Smooth muscle cell (in vitro differentiated cells): ENCODE measurements at regions not wholly inside any gene's neighbourhood (a gene's known extent, or its start where the extent isn't known, plus 50 kb on each side); places are given as distances from the start of the nearest gene placed in this dataset. TPM values are rescaled to one million over a fixed set of nuclear protein-coding genes. Genes with fewer than 3 reads are reported as not detected.

Experiments
- DNase-seq: peaks from one replicate; lab custom pipeline; 2025; ENCODE audit not compliant: unreplicated experiment; lab: John Stamatoyannopoulos, UW
- H2AFZ ChIP-seq: fragments of 200-600 bp; sonication (generic); 2 replicates; pipeline ENCODE4 v1.6.0; 2016; ENCODE audit warnings: antibody characterized with exemption, low read depth, mild to moderate bottlenecking
- H3F3A ChIP-seq: fragments of 200-600 bp; sonication (generic); 2 replicates; pipeline ENCODE4 v1.6.0; 2017; ENCODE audit warnings: antibody characterized with exemption, low read depth
- H3K27ac ChIP-seq: fragments of 200-600 bp; sonication (generic); 2 replicates; pipeline ENCODE4 v1.5.1; 2016; ENCODE audit warnings: low read depth, mild to moderate bottlenecking
- H3K27me3 ChIP-seq: fragments of 200-600 bp; sonication (generic); 2 replicates; pipeline ENCODE4 v1.6.1; 2016; ENCODE audit warnings: low read depth, mild to moderate bottlenecking
- H3K36me3 ChIP-seq: fragments of 200-600 bp; sonication (generic); 2 replicates; pipeline ENCODE4 v1.5.1; 2016; ENCODE audit warnings: low read depth
- H3K4me1 ChIP-seq: fragments of 200-600 bp; sonication (generic); 2 replicates; pipeline ENCODE4 v1.5.1; 2016; ENCODE audit warnings: low read depth
- H3K4me2 ChIP-seq: fragments of 200-600 bp; sonication (generic); 2 replicates; pipeline ENCODE4 v1.6.0; 2016; ENCODE audit warnings: mild to moderate bottlenecking
- H3K4me3 ChIP-seq: fragments of 200-600 bp; sonication (generic); 2 replicates; pipeline ENCODE4 v1.5.1; 2016; ENCODE audit warnings: mild to moderate bottlenecking
- H3K79me2 ChIP-seq: fragments of 200-600 bp; sonication (generic); 2 replicates; pipeline ENCODE4 v1.6.0; 2016; ENCODE audit warnings: low read depth, mild to moderate bottlenecking
- H3K9ac ChIP-seq: fragments of 200-600 bp; sonication (generic); 2 replicates; pipeline ENCODE4 v1.6.0; 2016; ENCODE audit warnings: low read depth
- H3K9me3 ChIP-seq: fragments of 200-600 bp; sonication (generic); replicated peaks from 2 replicates; pipeline ENCODE4 v1.5.1; 2016; ENCODE audit warnings: low read depth
- H4K20me1 ChIP-seq: fragments of 200-600 bp; sonication (generic); 2 replicates; pipeline ENCODE4 v1.6.0; 2016; ENCODE audit warnings: low read depth
- WGBS: methylation state at CpG from one replicate; pipeline ENCODE4 v1.1.7; 2016; ENCODE audit warnings: low lambda C conversion rate; 5-methylcytosine and 5-hydroxymethylcytosine counted together
- microRNA counts: library from miRNA; unstranded; fragments of <30 nt; microRNA quantifications from one replicate; lab custom pipeline; 2016
- microRNA-seq: library from miRNA; unstranded; fragments of <30 nt; microRNA quantifications from one replicate; pipeline ENCODE4, GENCODE V29; 2016; ENCODE audit warnings: borderline number of aligned reads
- small RNA-seq: library from RNA; depleted of rRNA; stranded (forward); fragments of <200 nt; gene quantifications from one replicate; pipeline ENCODE3, GENCODE V24; 2014
- TF ChIP-seq, protein P1 (sequence below): fragments of 200-600 bp; sonication (generic); IDR thresholded peaks from 2 replicates; pipeline ENCODE4 v1.5.1; 2017; ENCODE audit warnings: borderline replicate concordance, mild to moderate bottlenecking, antibody characterized with exemption; ENCODE audit not compliant: insufficient read depth, poor library complexity, severe bottlenecking

DNA sequence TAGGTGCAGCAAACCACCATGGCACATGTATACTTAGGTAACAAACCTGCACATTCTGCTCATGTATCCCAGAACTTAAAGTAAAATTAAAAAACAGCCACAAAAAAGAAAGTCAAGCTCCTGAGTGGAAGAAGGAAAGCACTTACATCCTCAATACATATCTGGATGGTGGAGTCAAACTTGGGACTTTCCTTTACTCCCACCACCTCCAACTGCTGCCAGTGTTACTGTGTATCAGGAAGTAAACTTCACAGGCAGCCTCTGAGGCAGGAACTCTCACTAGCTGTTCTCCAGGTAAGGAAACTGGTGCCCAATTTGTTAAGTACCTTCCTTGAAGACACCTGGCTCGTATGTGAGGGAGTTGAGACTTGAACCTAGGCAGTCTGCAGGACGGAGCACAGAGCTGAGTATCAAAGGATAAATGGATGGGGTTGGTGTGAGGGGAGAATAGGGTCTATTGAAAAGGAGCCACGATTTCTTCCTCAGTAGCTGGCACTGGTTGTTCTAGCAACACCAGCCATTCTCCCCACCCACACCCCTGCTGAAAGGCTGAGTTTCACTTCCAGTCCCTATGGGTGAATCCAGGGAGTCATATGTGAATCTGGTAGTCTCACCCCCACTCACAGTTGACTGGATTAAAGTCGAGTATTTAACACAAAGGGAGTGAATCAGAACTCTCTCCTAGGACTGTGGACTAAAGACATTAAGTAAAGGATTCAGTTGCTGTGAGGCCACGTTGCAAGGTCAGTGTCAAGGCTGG, 50.0 kb upstream of the GPR39 start:
- no peak overlapping the region for H3K9ac ChIP-seq
- H3K4me2 ChIP-seq: no peak overlapping the region
- H4K20me1 ChIP-seq: no peaks in the 10 kb centered on the region
- H3K79me2 ChIP-seq: no peaks in the 10 kb centered on the region
- H3K27ac ChIP-seq: no peak overlapping the region
- no peak overlapping the region for H3K4me3 ChIP-seq
- peaks cover 8% of the 10 kb centered on the region for H3K27me3 ChIP-seq
- H3K9me3 ChIP-seq: peaks cover 4% of the 10 kb centered on the region
- TF ChIP-seq, protein P1, sequence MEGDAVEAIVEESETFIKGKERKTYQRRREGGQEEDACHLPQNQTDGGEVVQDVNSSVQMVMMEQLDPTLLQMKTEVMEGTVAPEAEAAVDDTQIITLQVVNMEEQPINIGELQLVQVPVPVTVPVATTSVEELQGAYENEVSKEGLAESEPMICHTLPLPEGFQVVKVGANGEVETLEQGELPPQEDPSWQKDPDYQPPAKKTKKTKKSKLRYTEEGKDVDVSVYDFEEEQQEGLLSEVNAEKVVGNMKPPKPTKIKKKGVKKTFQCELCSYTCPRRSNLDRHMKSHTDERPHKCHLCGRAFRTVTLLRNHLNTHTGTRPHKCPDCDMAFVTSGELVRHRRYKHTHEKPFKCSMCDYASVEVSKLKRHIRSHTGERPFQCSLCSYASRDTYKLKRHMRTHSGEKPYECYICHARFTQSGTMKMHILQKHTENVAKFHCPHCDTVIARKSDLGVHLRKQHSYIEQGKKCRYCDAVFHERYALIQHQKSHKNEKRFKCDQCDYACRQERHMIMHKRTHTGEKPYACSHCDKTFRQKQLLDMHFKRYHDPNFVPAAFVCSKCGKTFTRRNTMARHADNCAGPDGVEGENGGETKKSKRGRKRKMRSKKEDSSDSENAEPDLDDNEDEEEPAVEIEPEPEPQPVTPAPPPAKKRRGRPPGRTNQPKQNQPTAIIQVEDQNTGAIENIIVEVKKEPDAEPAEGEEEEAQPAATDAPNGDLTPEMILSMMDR: no peak
- no peaks in the 10 kb centered on the region for H3K36me3 ChIP-seq
- H3F3A ChIP-seq: no peaks in the 10 kb centered on the region
- no peak overlapping the region for H2AFZ ChIP-seq
- WGBS: 85% methylated on average over 5 of the region's 5 CpGs
- no peaks in the 10 kb centered on the region for H3K4me1 ChIP-seq
- DNase-seq: no peak

MicroRNAs encoded in the stretch of these regions (microRNA counts, 767-probe panel; counts per million panel counts)
- microRNA hsa-miR-663b (lab: Ali Mortazavi, UCI): 183 counts per million

Small RNA genes lying in the stretch of these regions (microRNA-seq; reads per million reads assigned to microRNA genes)
- not detected for gene MIR663B

Small RNA genes lying in the stretch of these regions (small RNA-seq; reads per million reads assigned to genes)
- gene MIR663B: not detected
- 0.13 reads per million for gene RNA5-8SP5
